ENCODE measurements at regions not wholly inside any gene's neighbourhood (a gene's known extent, or its start where the extent isn't known, plus 50 kb on each side); places are given as distances from the start of the nearest gene placed in this dataset.

DNA sequence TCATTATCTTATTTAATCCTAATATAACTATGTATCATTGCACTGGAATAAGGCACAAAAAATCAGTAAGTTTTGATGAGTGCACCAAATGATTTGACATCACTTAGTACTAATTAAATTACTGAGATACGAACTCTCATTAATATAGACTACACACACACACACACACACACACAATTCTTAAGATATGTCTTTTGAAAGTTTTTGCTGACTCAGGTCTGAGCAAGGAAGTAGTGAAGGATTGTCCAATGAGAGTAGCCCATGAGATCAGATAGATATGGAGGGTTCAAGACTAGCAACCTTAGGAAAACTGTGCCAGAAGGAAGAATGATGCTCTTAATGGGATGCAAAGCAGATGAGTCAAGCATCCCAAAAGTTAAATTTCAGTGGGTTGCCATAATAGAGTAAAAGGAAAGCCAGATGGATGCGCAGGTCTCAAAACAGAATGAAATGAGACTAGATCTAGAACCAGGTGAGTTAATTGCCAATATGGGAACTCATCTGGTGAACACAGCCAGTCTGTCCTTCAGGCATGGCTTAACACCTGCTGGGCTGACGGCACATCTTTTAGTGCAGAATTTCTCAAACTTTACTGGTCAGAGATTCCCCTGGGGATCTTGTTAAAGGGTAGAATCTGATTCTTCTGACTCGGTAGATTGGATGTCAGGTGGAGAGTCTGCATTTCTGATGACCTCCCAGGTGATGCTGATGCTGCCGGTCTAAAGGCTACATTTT lies 197.0 kb upstream of the NR4A3 start:
- no peak for DNase-seq
- ATAC-seq (replicated peaks in 1 of 2) = no peak
- H3K27ac Mint-ChIP-seq = no peak overlapping the region
- H3K36me3 Mint-ChIP-seq (ENCODE audit: insufficient read depth in 2 of 2) = no peaks in the 10 kb centered on the region
- no peaks in the 10 kb centered on the region for H3K4me1 Mint-ChIP-seq (ENCODE audit: low read depth)
- H3K4me3 Mint-ChIP-seq = no peak overlapping the region
- H3K9me3 Mint-ChIP-seq = no peaks in the 10 kb centered on the region
- no peaks in the 10 kb centered on the region for H3K27me3 Mint-ChIP-seq (ENCODE audit: low read depth)

DNA sequence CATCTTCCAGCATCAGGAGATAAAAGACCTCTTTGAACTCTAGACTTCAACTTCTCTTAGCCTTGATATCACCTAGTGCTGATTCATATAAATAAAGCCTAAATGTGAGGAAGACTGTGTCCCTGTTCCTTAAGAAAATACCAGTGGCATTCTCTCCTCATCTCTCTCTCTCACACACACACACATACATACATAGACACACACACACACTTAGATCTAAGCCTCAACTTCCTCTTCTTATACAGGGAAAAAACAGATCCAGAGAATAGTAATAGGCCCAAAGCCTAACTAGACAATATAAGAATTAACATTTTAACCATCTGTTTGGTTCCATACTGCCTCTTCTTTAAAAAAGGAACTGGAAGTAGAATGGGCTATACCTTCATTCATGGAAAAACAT lies 195.3 kb upstream of the NR4A3 start:
- Mint-ChIP-seq H3K4me1 (ENCODE audit: low read depth) (no peaks in the 10 kb centered on the region), H3K36me3 (ENCODE audit: insufficient read depth in 2 of 2) (no peaks in the 10 kb centered on the region), H3K9me3 (no peaks in the 10 kb centered on the region), H3K4me3 (no peak overlapping the region), H3K27ac (no peak overlapping the region), H3K27me3 (ENCODE audit: low read depth) (no peaks in the 10 kb centered on the region)
- ATAC-seq (replicated peaks in 1 of 2) (no peak), DNase-seq (no peak)

DNA sequence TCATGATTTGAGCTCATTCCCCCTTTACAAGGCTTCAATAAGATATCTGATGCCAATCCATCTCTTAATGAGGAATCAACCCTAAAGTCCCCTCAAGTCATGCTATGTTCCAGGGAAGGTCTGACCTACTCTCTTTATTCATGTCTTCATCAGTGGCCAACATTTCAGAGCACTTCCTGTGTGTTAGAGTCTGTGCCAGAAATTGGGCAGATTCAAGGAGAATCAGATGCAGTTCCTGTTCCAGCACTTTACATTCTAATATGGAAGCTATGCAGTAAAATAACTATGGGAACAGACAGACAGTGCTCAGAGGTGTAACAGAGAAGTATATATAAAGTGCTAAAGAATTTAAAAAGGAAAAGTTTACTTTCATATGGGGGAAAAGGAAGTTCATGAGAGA lies 193.4 kb upstream of the NR4A3 start:
- ATAC-seq (replicated peaks in 1 of 2) (no peak), DNase-seq (no peak)
- Mint-ChIP-seq H3K27me3 (ENCODE audit: low read depth) (no peaks in the 10 kb centered on the region), H3K4me3 (no peak overlapping the region), H3K4me1 (ENCODE audit: low read depth) (no peaks in the 10 kb centered on the region), H3K27ac (no peak overlapping the region), H3K9me3 (no peaks in the 10 kb centered on the region), H3K36me3 (ENCODE audit: insufficient read depth in 2 of 2) (no peaks in the 10 kb centered on the region)

DNA sequence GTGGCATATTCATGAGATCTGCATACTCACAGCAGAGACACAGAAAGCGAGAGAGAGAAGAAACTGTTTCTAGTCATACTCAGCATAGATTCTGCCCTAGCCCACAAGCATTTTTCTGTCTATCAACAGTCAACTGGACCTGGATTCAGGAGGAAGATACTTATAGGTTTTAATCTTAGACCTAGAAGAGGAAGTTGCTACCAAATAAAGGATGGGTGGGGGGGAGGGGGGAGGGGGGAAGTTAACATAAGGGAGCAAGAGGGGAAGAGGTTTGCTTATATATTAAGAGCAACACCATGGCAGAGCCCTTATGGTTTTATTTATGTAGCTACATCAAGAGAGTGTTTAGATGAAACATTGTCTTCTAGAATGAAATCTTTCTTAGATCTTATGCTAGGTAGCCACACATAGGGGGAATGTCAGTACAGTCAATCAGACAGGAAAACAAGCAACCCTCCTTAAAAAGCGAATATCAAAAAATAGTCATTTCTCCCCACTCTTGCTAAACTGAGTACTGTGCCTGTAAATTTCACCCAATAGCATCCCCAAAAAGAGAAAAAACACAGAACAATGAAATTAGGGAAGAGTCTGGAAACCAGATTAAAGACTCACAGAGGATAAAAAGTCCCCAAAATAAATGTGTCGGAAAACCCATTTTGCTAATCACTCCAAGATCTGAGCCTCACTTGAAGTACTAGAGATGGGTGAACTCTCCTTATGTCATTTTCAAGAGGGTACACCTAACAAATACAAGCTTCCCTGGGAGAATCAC lies 192.7 kb upstream of the NR4A3 start:
- ATAC-seq (replicated peaks in 1 of 2) = no peak
- no peaks in the 10 kb centered on the region for H3K9me3 Mint-ChIP-seq

DNA sequence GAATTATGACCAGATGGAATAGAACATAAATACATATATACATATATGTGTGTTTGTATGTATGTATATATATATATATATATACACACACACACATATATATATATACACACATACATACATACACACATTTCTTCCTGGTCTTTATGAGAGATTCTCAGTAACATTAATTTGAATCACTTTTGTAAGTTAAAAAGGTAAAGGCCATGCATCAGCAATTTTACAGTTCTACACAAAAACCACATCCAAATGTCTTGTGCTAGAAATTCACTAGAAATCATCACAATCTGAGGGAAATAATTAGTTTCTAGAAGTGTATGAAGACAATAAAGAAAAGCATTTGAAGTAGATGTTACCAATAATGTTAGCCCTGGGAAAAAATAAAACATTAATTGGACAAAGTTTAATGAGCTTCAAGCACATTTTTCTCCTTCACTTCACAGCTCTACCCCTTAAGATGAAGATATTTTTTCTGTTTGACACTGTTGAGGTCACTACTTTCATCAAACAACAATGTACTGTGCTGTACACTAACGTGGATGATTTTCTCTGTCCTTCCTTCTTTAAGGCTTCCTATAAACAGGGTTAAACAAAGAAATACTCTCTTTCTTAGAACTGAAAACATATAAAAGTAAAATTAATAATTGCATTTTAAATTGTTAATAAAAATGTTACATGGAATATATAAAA lies 189.2 kb upstream of the NR4A3 start:
- ATAC-seq (replicated peaks in 1 of 2) = no peak
- no peaks in the 10 kb centered on the region for H3K27me3 Mint-ChIP-seq (ENCODE audit: low read depth)
- H3K27ac Mint-ChIP-seq = no peak overlapping the region
- H3K4me1 Mint-ChIP-seq (ENCODE audit: low read depth) = no peaks in the 10 kb centered on the region
- no peaks in the 10 kb centered on the region for H3K9me3 Mint-ChIP-seq
- no peak for DNase-seq
- H3K36me3 Mint-ChIP-seq (ENCODE audit: insufficient read depth in 2 of 2) = no peaks in the 10 kb centered on the region
- H3K4me3 Mint-ChIP-seq = no peak overlapping the region

More for the DNA sequence above, 192.7 kb upstream of the NR4A3 start:
- Mint-ChIP-seq H3K36me3 (ENCODE audit: insufficient read depth in 2 of 2) (no peaks in the 10 kb centered on the region), H3K4me3 (no peak overlapping the region), H3K4me1 (ENCODE audit: low read depth) (no peaks in the 10 kb centered on the region), H3K27ac (no peak overlapping the region), H3K27me3 (ENCODE audit: low read depth) (no peaks in the 10 kb centered on the region)
- no peak for DNase-seq

DNA sequence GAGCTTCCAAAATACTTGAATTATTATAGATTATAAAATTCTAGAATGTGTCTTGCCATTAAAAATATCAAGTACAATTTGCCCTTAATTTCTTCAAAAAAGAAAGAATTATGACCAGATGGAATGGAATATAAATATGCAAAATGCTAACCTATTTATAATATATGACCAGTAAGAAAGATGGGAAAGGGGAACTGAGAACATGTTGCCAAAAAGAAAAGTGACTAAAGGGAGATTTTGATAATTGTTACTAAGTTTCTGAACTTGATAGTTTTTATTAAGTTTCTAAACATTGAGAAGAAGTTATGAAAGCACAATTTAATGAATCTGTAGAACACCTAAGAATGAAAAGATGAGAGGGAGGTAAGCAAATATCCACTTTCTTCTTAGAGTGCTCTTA lies 188.4 kb upstream of the NR4A3 start:
- DNase-seq = no peak
- Mint-ChIP-seq H3K36me3 (ENCODE audit: insufficient read depth in 2 of 2) (no peaks in the 10 kb centered on the region), H3K4me1 (ENCODE audit: low read depth) (no peaks in the 10 kb centered on the region), H3K9me3 (no peaks in the 10 kb centered on the region), H3K27ac (no peak overlapping the region), H3K27me3 (ENCODE audit: low read depth) (no peaks in the 10 kb centered on the region), H3K4me3 (no peak overlapping the region)
- ATAC-seq (replicated peaks in 1 of 2) = no peak

DNA sequence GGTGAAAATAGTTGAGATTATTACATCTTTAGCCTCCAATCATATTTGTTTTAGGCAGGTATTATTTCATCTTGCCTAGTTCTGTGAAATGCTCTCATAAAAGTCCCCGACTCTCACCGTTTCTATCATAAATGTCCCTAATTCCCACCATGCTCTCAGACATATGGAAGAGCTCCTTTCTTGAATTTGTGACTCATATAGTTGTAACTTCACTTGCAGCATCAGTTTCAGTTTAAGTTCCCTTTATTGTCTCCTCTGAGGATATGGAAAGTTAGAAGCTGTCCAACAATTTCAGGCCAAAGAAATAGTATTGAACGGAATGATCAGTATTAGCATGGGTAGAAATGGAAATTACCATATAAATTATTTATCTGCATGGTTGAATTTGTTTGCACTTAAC lies 187.5 kb upstream of the NR4A3 start:
- DNase-seq (no peak), ATAC-seq (replicated peaks in 1 of 2) (no peak)
- H3K9me3 Mint-ChIP-seq = no peaks in the 10 kb centered on the region
- no peaks in the 10 kb centered on the region for H3K4me1 Mint-ChIP-seq (ENCODE audit: low read depth)
- no peak overlapping the region for H3K27ac Mint-ChIP-seq
- H3K36me3 Mint-ChIP-seq (ENCODE audit: insufficient read depth in 2 of 2) = no peaks in the 10 kb centered on the region
- H3K27me3 Mint-ChIP-seq (ENCODE audit: low read depth) = no peaks in the 10 kb centered on the region
- H3K4me3 Mint-ChIP-seq = no peak overlapping the region

DNA sequence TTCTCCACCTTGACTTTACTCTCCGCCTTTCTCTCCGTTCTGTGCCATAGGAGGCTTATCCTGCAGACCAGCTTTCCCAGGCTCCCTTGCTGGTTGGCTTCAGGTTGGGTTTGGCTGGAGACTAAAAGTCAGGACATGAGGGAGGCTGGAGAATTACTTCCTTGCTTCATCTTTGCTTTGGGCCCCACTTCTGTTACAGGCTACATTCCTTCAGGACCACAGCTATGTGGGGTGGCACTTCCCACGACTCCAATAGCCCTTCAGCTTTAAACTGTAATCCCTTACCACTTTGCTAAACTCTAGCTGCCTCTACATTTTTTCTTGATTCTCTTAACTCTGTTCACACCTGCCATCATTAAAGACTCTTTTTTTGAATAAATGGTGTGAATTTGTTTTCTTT lies 186.7 kb upstream of the NR4A3 start:
- no peaks in the 10 kb centered on the region for H3K36me3 Mint-ChIP-seq (ENCODE audit: insufficient read depth in 2 of 2)
- no peaks in the 10 kb centered on the region for H3K4me1 Mint-ChIP-seq (ENCODE audit: low read depth)
- no peak overlapping the region for H3K27ac Mint-ChIP-seq
- H3K9me3 Mint-ChIP-seq = no peaks in the 10 kb centered on the region
- DNase-seq (no peak), ATAC-seq (replicated peaks in 1 of 2) (no peak)
- H3K27me3 Mint-ChIP-seq (ENCODE audit: low read depth) = no peaks in the 10 kb centered on the region
- no peak overlapping the region for H3K4me3 Mint-ChIP-seq

DNA sequence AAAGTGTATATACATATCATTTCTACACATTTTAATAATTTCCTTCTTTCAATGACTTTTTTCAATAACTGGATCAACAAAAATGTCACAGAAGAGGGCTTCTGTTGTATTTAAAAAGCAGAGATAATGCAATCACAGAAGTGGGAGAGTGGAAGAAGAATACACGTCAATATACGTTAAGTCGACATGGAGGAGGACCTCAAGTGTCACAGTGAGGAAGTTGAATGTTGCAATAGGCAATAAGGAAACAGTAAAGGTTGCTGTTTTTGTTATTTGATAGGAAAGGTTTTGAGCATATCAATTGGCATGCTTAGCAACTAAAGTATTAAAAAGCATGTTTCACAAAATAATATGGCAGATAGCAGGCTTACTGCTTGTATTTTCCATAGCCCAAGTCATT lies 184.0 kb upstream of the NR4A3 start:
- peaks cover 1 to 3% of the 10 kb centered on the region in 2 donors for H3K36me3 Mint-ChIP-seq (ENCODE audit: insufficient read depth in 2 of 2)
- H3K9me3 Mint-ChIP-seq = peaks cover 2% of the 10 kb centered on the region in 2 donors
- peaks cover 6% of the 10 kb centered on the region for H3K27me3 Mint-ChIP-seq (ENCODE audit: low read depth)
- DNase-seq (no peak), ATAC-seq (replicated peaks in 1 of 2) (no peak)
- H3K4me3 Mint-ChIP-seq = no peak overlapping the region
- H3K4me1 Mint-ChIP-seq (ENCODE audit: low read depth) = peaks cover 3% of the 10 kb centered on the region
- H3K27ac Mint-ChIP-seq = no peak overlapping the region

DNA sequence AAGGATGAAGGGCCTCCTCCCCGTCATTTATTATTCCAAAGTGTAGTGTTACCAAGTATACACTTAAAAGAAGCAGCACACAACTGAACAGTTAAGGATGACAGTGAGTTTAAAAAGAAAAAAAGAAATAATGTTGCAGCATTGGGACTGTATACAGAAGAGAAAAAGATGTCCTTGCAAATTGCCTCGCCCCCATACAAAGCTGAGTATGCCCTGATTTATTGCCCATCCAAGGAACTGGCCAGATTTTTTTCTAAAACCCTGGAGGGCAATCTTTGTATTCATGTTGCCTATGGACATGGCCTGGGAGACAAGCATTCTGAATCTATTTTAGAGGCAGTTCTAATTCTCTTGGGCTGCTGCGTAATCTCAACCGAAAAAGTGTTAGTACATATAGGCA lies 182.7 kb upstream of the NR4A3 start:
- DNase-seq (no peak), ATAC-seq (replicated peaks in 1 of 2) (no peak)
- Mint-ChIP-seq H3K27me3 (ENCODE audit: low read depth) (peaks cover 6% of the 10 kb centered on the region), H3K36me3 (ENCODE audit: insufficient read depth in 2 of 2) (peaks cover 1 to 3% of the 10 kb centered on the region in 2 donors), H3K4me3 (no peak overlapping the region), H3K27ac (no peak overlapping the region), H3K9me3 (peaks cover 2% of the 10 kb centered on the region in 2 donors), H3K4me1 (ENCODE audit: low read depth) (peaks cover 4% of the 10 kb centered on the region)

DNA sequence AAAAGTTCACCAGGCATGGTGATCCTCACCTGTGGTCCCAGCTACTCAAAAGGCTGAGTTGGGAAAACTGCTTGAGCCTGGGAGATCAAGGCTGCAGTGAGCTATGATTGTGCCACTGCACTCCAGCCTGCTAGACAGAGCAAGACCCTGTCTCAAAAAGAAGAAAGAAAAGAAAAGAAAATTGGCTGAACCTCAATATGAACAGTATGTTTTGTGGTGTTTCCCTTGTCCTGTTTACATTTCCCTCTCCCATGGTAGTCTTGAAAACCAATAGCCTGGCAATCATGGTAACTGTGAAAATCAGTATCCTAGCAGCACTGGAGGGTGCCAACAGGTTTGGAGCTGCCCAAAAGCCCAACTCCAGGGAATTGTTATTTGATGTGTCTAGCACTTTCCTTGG lies 174.1 kb upstream of the NR4A3 start:
- H3K4me3 Mint-ChIP-seq = no peak overlapping the region
- DNase-seq (no peak), ATAC-seq (replicated peaks in 1 of 2) (no peak)
- H3K9me3 Mint-ChIP-seq = peaks cover 4 to 8% of the 10 kb centered on the region in 2 donors
- H3K27me3 Mint-ChIP-seq (ENCODE audit: low read depth) = peaks cover 16% of the 10 kb centered on the region
- peaks cover 1% of the 10 kb centered on the region for H3K4me1 Mint-ChIP-seq (ENCODE audit: low read depth)
- no peak overlapping the region for H3K27ac Mint-ChIP-seq
- H3K36me3 Mint-ChIP-seq (ENCODE audit: insufficient read depth in 2 of 2) = peaks cover 0 to 3% of the 10 kb centered on the region in 2 donors

DNA sequence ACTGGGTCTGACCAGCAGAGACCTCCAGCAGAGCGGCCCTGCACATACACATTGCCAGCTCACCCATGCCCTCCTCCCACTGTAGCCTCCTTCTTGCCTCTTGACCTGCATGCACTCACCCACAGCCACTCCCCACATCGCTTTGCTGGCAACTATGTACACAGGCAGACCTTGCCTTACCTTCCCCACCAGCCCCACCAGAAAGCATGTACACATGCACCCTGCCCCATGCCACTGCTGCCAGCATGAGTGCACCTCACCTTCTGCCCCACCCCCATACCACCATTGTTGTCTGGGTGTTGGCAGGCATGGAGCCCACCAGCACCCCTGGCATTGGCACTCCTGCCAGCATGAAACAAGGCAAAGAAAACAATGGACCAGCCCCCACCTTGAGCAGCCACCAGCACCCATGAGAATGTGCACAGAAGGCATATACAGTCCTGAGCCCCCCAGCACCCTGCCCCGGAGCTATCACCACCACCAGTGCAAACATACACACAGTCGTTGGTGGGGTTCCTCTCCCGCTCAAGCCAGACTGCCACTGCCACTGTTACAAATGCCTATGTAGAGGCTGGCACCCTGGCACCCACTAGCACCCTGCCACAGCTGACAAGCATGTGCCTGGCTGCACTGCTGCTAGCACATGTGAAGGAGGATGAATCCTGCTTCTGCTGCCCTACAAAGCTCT lies 171.4 kb upstream of the NR4A3 start:
- Mint-ChIP-seq H3K4me1 (ENCODE audit: low read depth) (no peaks in the 10 kb centered on the region), H3K27me3 (ENCODE audit: low read depth) (peaks cover 16% of the 10 kb centered on the region), H3K9me3 (peaks cover 11 to 16% of the 10 kb centered on the region in 2 donors), H3K4me3 (no peak overlapping the region), H3K36me3 (ENCODE audit: insufficient read depth in 2 of 2) (peaks cover 3% of the 10 kb centered on the region in 2 donors), H3K27ac (no peak overlapping the region)
- DNase-seq = no peak
- no peak for ATAC-seq (replicated peaks in 1 of 2)

DNA sequence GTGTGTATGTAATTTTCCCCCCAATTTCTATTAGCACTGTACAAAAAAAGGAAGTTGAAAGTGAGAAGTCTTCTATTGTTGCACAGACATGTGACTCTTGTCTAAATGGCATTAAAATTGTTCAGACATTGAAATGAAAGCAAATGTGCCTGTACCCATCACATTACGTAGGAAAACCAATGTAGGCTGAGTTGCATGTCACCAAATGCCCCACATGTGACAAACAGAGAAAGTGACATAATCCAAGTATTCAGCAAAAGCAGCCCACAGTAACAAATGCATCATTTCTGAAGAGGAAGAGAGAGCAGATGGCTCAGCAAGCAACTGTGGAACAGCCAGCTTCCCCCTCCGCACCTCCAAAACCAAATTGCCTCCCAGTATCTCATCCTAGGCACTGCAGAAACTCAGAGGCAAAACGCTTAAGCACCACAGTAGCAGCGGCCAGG lies 161.5 kb upstream of the NR4A3 start:
- Mint-ChIP-seq H3K9me3 (peaks cover 0 to 2% of the 10 kb centered on the region in 2 donors), H3K36me3 (ENCODE audit: insufficient read depth in 2 of 2) (no peaks in the 10 kb centered on the region), H3K27me3 (ENCODE audit: low read depth) (no peaks in the 10 kb centered on the region), H3K27ac (no peak overlapping the region), H3K4me3 (no peak overlapping the region), H3K4me1 (ENCODE audit: low read depth) (peaks cover 9% of the 10 kb centered on the region)
- ATAC-seq (replicated peaks in 1 of 2) (peak; percentile 78 to 91), DNase-seq (peak; percentile 1 to 6)

Measured in activated T-cell treated with anti-CD3 and anti-CD28 coated beads, Interleukin-2, amount 50 U/mL, for 72 hours (primary cell).